ENCODE measurements at regions not wholly inside any gene's neighbourhood (a gene's known extent, or its start where the extent isn't known, plus 50 kb on each side); places are given as distances from the start of the nearest gene placed in this dataset.
A peak's percentile ranks its signal among the peaks of the same experiment; 100 is the strongest.

GRCh38 chr12:67034110-67034879 lies 234.9 kb upstream of the CAND1 start:
- WGBS (ENCODE audit: insufficient coverage), result 20% methylated on average over 1 of the region's 7 CpGs
- Histone ChIP-seq H3K36me3 (ENCODE audit: control insufficient read depth, insufficient read depth, low read length) (no peaks in the 10 kb centered on the region), H3K27me3 (ENCODE audit: control insufficient read depth, insufficient read depth, low read length) (no peaks in the 10 kb centered on the region), H3K27ac (ENCODE audit: low read depth, low read length) (no peak overlapping the region), H3K4me1 (ENCODE audit: control insufficient read depth, insufficient read depth, low read length) (no peaks in the 10 kb centered on the region), H3K4me3 (ENCODE audit: low read depth, low read length) (no peak overlapping the region), H3K9me3 (ENCODE audit: control insufficient read depth, insufficient read depth, low read length) (no peaks in the 10 kb centered on the region)
- peak in 1 of 6 donors; percentile 15 for DNase-seq (ENCODE audit: low read depth in 4 of 6, low spot score in 6 of 6)

- H3K4me1 ChIP-seq (ENCODE audit: control insufficient read depth, insufficient read depth, low read length), result no peaks in the 10 kb centered on the region
- DNase-seq (ENCODE audit: low read depth in 4 of 6, low spot score in 6 of 6), result peak in 2 of 6 donors; percentile 23 to 41
- no CpG with 5 or more reads among the region's 5 CpGs for WGBS (ENCODE audit: insufficient coverage)
- no peaks in the 10 kb centered on the region for H3K36me3 ChIP-seq (ENCODE audit: control insufficient read depth, insufficient read depth, low read length)
- H3K27me3 ChIP-seq (ENCODE audit: control insufficient read depth, insufficient read depth, low read length), result no peaks in the 10 kb centered on the region
- H3K27ac ChIP-seq (ENCODE audit: low read depth, low read length), result no peak overlapping the region
- no peaks in the 10 kb centered on the region for H3K9me3 ChIP-seq (ENCODE audit: control insufficient read depth, insufficient read depth, low read length)
- no peak overlapping the region for H3K4me3 ChIP-seq (ENCODE audit: low read depth, low read length)
Measured at GRCh38 chr12:67035121-67035520, 234.0 kb upstream of the CAND1 start.

- no peaks in the 10 kb centered on the region for H3K9me3 ChIP-seq (ENCODE audit: control insufficient read depth, insufficient read depth, low read length)
- no CpG with 5 or more reads among the region's 2 CpGs for WGBS (ENCODE audit: insufficient coverage)
- no peak for DNase-seq (ENCODE audit: low read depth in 4 of 6, low spot score in 6 of 6)
Measured at GRCh38 chr12:67038486-67038885, 230.7 kb upstream of the CAND1 start.

DNA sequence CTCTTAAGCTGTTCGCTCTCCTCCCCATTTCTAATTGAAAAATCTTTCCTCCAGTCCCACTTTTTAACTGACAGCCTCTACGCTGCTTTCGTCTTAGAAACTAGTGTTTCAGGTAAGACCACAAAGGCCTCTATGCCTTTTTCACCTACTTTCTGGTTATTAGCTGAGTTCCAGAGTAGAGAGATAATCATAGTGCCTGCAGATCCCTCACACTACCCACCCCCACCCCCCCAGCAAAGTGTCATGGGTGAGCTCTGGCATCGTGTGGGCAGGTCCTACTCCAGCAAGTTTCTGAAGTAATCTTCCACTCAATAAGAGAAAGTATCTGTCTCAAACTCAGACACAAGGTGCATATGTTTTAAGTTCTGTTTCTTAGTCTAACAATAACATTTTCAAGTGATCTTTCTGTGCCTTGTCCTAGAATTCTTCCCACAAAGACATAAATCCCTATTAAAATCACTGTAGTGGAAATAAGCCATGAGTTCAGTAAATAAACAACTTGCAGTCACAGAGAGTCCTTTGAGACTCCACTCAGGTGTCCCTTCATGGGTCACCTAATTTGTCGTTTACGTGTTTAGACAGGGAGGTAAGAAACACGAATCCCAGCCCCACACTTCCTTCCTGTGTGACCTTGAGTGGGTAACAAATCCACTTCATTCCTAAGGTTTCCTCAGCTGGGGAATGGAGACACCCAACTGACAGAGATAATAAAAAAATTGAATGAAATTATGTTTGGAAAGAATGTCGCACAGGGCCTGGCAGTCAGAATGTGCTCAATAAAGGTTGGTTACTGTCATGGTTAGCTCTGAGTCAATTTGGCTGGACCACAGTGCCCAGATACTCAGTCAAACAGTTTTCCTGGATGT lies 228.9 kb upstream of the CAND1 start:
- WGBS (ENCODE audit: insufficient coverage), result 70% methylated on average over 4 of the region's 8 CpGs
- Histone ChIP-seq H3K9me3 (ENCODE audit: control insufficient read depth, insufficient read depth, low read length) (no peaks in the 10 kb centered on the region), H3K4me1 (ENCODE audit: control insufficient read depth, insufficient read depth, low read length) (peaks cover 2% of the 10 kb centered on the region), H3K27me3 (ENCODE audit: control insufficient read depth, insufficient read depth, low read length) (no peaks in the 10 kb centered on the region), H3K36me3 (ENCODE audit: control insufficient read depth, insufficient read depth, low read length) (no peaks in the 10 kb centered on the region), H3K4me3 (ENCODE audit: low read depth, low read length) (no peak overlapping the region), H3K27ac (ENCODE audit: low read depth, low read length) (no peak overlapping the region)
- no peak for DNase-seq (ENCODE audit: low read depth in 4 of 6, low spot score in 6 of 6)

More at GRCh38 chr12:67038486-67038885, 230.7 kb upstream of the CAND1 start:
- Histone ChIP-seq H3K4me3 (ENCODE audit: low read depth, low read length) (no peak overlapping the region), H3K4me1 (ENCODE audit: control insufficient read depth, insufficient read depth, low read length) (peaks cover 2% of the 10 kb centered on the region), H3K27ac (ENCODE audit: low read depth, low read length) (no peak overlapping the region), H3K27me3 (ENCODE audit: control insufficient read depth, insufficient read depth, low read length) (no peaks in the 10 kb centered on the region), H3K36me3 (ENCODE audit: control insufficient read depth, insufficient read depth, low read length) (no peaks in the 10 kb centered on the region)

- no peak for DNase-seq (ENCODE audit: low read depth in 4 of 6, low spot score in 6 of 6)
- no peaks in the 10 kb centered on the region for H3K27me3 ChIP-seq (ENCODE audit: control insufficient read depth, insufficient read depth, low read length)
- no peak overlapping the region for H3K27ac ChIP-seq (ENCODE audit: low read depth, low read length)
- H3K4me3 ChIP-seq (ENCODE audit: low read depth, low read length), result no peak overlapping the region
- peaks cover 5% of the 10 kb centered on the region for H3K4me1 ChIP-seq (ENCODE audit: control insufficient read depth, insufficient read depth, low read length)
- no peaks in the 10 kb centered on the region for H3K9me3 ChIP-seq (ENCODE audit: control insufficient read depth, insufficient read depth, low read length)
- no peaks in the 10 kb centered on the region for H3K36me3 ChIP-seq (ENCODE audit: control insufficient read depth, insufficient read depth, low read length)
Measured at GRCh38 chr12:67040861-67041137, 228.4 kb upstream of the CAND1 start.

DNA sequence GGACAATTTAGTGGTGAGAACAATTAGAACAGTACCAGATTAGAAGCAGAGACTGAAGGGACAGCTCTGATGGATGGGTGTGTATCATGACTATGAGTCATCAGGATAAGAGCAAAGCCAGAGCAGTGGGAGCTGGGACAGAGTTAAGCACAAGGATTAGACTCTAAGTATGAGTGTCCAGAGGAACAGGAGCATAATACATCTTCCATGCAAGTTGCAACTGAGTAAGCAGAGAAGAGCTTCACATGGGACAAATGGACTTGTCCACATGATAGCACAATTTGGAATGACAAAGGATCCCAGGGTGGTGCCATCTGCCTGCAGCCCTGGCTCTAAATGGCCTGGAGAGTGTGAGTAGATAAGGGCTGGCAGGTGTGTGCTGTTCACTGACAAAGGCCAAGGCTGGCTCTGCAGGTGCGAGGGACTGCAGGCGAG lies 226.4 kb upstream of the CAND1 start:
- Histone ChIP-seq H3K27ac (ENCODE audit: low read depth, low read length) (no peak overlapping the region), H3K36me3 (ENCODE audit: control insufficient read depth, insufficient read depth, low read length) (no peaks in the 10 kb centered on the region), H3K4me1 (ENCODE audit: control insufficient read depth, insufficient read depth, low read length) (peaks cover 5% of the 10 kb centered on the region), H3K27me3 (ENCODE audit: control insufficient read depth, insufficient read depth, low read length) (no peaks in the 10 kb centered on the region), H3K9me3 (ENCODE audit: control insufficient read depth, insufficient read depth, low read length) (no peaks in the 10 kb centered on the region), H3K4me3 (ENCODE audit: low read depth, low read length) (no peak overlapping the region)
- no peak for DNase-seq (ENCODE audit: low read depth in 4 of 6, low spot score in 6 of 6)
- WGBS (ENCODE audit: insufficient coverage), result 64% methylated on average over 2 of the region's 2 CpGs

DNA sequence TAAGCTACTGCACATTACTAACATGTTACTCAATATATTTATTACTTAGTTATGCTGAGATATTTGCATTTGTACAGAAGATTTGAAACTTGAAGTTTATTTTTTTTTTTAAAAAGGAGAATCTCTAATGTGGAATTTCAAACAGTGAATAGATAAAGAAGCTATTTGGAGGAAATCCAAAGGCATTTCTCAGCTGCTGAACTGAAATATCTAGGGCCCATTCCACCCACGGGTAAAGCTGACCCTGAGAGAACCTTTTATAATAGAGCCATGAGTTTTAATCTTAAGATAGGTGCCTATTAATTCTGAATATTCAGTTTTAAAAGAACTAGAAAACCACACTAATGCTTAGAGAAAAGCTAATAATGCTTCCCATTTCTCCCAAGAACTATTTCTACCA lies 225.4 kb upstream of the CAND1 start:
- DNase-seq (ENCODE audit: low read depth in 4 of 6, low spot score in 6 of 6), result no peak
- Histone ChIP-seq H3K27me3 (ENCODE audit: control insufficient read depth, insufficient read depth, low read length) (no peaks in the 10 kb centered on the region), H3K4me3 (ENCODE audit: low read depth, low read length) (no peak overlapping the region), H3K4me1 (ENCODE audit: control insufficient read depth, insufficient read depth, low read length) (peaks cover 5% of the 10 kb centered on the region), H3K27ac (ENCODE audit: low read depth, low read length) (no peak overlapping the region), H3K36me3 (ENCODE audit: control insufficient read depth, insufficient read depth, low read length) (no peaks in the 10 kb centered on the region), H3K9me3 (ENCODE audit: control insufficient read depth, insufficient read depth, low read length) (no peaks in the 10 kb centered on the region)
- WGBS (ENCODE audit: insufficient coverage), result no CpG with 5 or more reads among the region's 1 CpG

DNA sequence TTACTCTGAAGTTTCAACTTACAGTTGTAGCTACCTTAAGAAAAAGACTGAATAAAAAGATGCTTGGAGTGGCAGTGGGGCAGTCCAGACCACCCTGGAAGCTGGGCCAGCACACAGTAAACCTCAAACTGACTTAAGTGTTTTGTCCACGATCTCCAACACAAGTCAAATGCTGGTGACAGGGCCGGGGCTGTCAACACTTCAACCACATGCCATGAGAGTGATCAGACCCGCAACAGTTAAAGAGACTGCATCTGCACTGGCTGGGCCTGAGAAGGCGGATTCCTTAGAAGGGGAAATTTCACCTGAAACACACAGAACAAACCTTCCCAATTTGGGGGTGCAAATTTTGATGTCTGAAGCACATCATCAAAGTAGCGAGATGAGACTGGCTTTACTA lies 223.5 kb upstream of the CAND1 start:
- Histone ChIP-seq H3K4me1 (ENCODE audit: control insufficient read depth, insufficient read depth, low read length) (peaks cover 5% of the 10 kb centered on the region), H3K36me3 (ENCODE audit: control insufficient read depth, insufficient read depth, low read length) (no peaks in the 10 kb centered on the region), H3K27me3 (ENCODE audit: control insufficient read depth, insufficient read depth, low read length) (no peaks in the 10 kb centered on the region), H3K4me3 (ENCODE audit: low read depth, low read length) (no peak overlapping the region), H3K27ac (ENCODE audit: low read depth, low read length) (no peak overlapping the region), H3K9me3 (ENCODE audit: control insufficient read depth, insufficient read depth, low read length) (no peaks in the 10 kb centered on the region)
- WGBS (ENCODE audit: insufficient coverage), result 50% methylated on average over 2 of the region's 5 CpGs
- DNase-seq (ENCODE audit: low read depth in 4 of 6, low spot score in 6 of 6), result no peak

GRCh38 chr12:67046062-67046461 lies 223.1 kb upstream of the CAND1 start:
- peaks cover 5% of the 10 kb centered on the region for H3K4me1 ChIP-seq (ENCODE audit: control insufficient read depth, insufficient read depth, low read length)
- no peaks in the 10 kb centered on the region for H3K9me3 ChIP-seq (ENCODE audit: control insufficient read depth, insufficient read depth, low read length)
- H3K36me3 ChIP-seq (ENCODE audit: control insufficient read depth, insufficient read depth, low read length), result no peaks in the 10 kb centered on the region
- DNase-seq (ENCODE audit: low read depth in 4 of 6, low spot score in 6 of 6), result no peak
- no peak overlapping the region for H3K4me3 ChIP-seq (ENCODE audit: low read depth, low read length)
- H3K27me3 ChIP-seq (ENCODE audit: control insufficient read depth, insufficient read depth, low read length), result no peaks in the 10 kb centered on the region
- WGBS (ENCODE audit: insufficient coverage), result no CpG with 5 or more reads among the region's 4 CpGs
- H3K27ac ChIP-seq (ENCODE audit: low read depth, low read length), result no peak overlapping the region

- H3K27me3 ChIP-seq (ENCODE audit: control insufficient read depth, insufficient read depth, low read length), result no peaks in the 10 kb centered on the region
- no peak overlapping the region for H3K27ac ChIP-seq (ENCODE audit: low read depth, low read length)
- no peaks in the 10 kb centered on the region for H3K9me3 ChIP-seq (ENCODE audit: control insufficient read depth, insufficient read depth, low read length)
- H3K36me3 ChIP-seq (ENCODE audit: control insufficient read depth, insufficient read depth, low read length), result no peaks in the 10 kb centered on the region
- WGBS (ENCODE audit: insufficient coverage), result no CpG with 5 or more reads among the region's 2 CpGs
- no peak for DNase-seq (ENCODE audit: low read depth in 4 of 6, low spot score in 6 of 6)
- H3K4me3 ChIP-seq (ENCODE audit: low read depth, low read length), result no peak overlapping the region
- H3K4me1 ChIP-seq (ENCODE audit: control insufficient read depth, insufficient read depth, low read length), result peaks cover 5% of the 10 kb centered on the region
Measured at GRCh38 chr12:67047634-67048033, 221.5 kb upstream of the CAND1 start.

All from spinal cord (tissue), 9 donors.